HG02981 (cell line): ENCODE measurements at regions not wholly inside any gene's neighbourhood (a gene's known extent, or its start where the extent isn't known, plus 50 kb on each side); places are given as distances from the start of the nearest gene placed in this dataset.
"Not testable (repeated sequence)": the region's sequence is repeated elsewhere in the genome, so short reads cannot be mapped to it uniquely, and the experiment has no call there.

Source experiments
- ATAC-seq: cut with Tn5 transposase; IDR thresholded peaks from one replicate; pipeline ENCODE4 v1.9.1; 2021; ENCODE audit warnings: mild to moderate bottlenecking, moderate library complexity; ENCODE audit not compliant: unreplicated experiment

DNA sequence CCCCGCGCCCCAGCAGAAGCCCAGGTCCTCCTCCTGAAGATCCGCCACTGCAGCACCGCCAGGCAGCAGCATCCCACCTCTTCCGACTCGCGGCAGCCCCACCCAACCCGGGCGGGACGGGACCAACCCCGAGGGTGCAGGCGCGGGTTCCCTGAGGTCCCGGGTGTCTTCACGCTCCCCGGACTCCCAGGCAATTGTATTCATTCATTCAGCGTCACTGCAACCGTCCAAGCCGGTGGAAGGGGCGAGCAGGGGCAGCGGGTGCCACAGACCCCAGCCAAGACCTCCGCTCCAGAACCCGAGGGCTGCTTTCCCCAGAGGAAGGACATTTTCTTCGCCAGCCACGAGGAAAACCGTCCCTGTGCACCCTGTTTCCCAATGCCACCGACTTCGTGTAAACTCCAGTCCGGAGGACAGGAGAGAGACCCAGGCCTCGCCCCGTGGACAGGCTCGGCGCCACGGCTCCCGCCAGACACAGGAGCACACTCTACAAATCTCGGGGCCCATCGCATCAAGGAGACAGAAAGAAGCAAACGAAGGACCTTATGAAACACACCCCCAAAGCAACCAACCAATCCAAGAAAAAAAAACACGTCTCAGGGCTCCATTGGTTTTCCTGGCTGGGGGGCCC, 1471.5 kb downstream of the FOXD4L5 start:
- ATAC-seq, result not testable (repeated sequence)

DNA sequence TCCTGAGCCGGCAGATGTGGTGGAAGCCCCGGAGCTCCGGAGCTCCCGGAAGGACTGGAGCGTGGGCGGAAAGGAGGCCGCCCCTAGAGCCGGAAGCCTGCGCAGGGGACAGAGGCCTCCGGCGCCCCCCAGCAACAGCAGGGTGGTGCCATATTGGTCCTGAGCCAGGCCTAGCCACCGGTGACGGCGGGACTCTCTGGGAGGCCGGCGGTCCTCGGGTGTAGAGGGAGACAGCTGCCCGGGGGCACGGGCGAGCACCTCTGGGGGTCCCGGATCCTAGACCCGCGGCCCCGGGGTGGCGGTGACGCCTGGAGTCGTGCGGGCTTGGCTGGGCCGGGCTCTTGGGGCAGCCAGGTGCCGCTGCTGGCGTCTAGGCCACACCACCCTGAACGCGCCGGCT, 1472.2 kb downstream of the FOXD4L5 start:
- ATAC-seq, result peak; percentile 69

DNA sequence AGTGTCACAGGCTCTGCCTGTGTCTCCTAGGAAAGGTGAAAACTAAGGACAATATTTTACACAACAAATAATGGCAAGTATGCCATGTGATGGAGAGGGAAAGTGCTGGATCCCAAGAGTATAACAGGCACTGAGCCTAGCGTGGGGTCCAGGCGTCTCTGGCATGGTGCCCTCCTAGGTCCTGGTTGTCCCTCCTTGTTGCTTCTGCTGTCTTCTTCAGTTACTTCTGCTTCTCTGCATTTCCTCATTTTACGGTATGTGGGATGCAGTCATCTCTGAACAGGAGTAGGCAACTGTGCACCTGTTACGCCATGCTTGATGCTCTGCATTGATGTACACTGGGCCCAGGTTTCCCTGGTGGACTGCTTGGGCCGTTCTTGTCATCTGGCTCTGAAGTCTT, 1480.8 kb downstream of the FOXD4L5 start:
- not testable (repeated sequence) for ATAC-seq

DNA sequence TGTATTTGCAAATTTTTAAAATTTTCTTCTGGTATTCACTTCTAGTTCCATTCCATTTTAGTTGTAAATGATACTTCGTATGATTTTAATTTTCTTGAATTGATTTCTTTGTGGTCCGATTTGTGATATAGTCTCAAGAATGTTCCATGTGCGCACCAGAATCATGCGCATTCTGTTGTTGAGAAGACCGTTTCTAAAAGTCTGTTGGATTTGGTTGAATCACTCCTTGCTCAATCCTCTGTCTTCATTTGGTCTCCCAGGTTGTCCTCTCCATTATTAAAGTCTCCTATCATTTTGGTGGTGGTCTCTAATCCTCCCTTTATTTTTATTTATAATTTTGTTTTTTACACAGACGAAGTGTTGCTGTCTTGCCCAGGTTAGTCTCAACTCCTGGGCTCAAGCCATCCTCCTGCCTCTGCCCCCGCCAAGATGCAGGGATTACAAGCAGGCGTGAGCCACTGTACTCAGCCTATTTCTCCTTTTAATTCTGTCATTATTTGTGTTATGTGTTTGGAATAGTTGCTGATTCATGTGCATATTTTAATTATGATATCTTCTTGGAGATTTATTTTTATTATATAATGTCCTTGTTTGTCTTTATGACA, 1490.8 kb downstream of the FOXD4L5 start:
- ATAC-seq, result not testable (repeated sequence)

DNA sequence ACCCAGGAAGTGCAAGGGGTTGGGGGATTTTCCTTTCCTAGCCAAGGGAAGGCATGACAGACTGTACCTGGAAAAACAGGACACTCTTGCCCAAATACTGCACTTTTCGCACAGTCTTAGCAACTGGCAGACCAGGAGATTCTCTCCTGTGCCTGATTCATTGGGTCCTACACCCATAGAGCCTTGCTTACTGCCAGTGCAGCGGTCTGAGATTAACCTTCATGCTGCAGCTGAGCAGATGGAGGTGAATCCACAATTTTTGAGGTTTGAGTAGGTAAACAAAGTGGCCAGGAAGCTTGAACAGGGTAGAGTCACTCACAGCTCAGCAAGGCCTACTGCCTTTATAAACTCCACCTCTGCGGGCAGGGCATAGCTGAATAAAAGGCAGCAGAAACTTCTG, 1497.6 kb downstream of the FOXD4L5 start:
- ATAC-seq, result not testable (repeated sequence)

DNA sequence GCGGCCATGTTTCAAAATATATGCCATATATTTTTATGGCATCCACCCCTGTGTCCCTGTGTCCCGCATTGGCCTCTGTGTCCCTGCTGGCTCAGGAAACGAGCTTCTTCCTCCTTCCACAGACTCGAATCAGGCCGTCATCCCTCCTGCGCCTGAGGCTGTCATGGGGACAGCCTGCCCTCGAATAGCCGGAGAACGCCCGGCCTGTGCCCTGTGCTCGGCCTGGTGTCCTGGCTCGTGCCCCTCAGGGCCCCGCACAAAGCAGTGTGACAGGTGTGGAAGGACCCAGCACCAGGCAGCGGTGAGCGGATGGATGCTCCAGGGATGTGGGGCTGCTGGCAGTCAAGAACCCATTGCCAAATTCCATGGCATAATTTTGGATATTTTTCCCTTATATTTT, 1500.0 kb downstream of the FOXD4L5 start:
- not testable (repeated sequence) for ATAC-seq

DNA sequence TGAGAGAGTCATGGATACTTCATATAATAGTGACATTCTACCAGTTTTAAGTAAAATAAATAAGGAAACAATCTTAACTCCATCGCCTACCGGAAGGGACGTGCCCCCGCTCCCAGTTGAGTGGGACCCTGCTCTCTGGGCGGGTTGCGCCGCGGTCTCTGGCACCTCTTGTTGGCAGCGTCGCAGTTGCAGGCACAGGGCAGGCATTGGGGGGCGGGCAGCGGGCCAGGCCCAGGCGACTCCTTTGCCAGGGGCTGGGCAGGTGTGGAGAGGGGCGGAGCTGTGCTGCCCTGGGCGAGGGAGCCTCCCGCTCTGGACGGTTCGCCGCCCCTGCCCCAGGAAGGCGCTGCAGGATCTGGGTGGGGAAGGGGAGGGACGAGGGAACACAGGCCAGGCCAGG, 1500.6 kb downstream of the FOXD4L5 start:
- ATAC-seq, result not testable (repeated sequence)

DNA sequence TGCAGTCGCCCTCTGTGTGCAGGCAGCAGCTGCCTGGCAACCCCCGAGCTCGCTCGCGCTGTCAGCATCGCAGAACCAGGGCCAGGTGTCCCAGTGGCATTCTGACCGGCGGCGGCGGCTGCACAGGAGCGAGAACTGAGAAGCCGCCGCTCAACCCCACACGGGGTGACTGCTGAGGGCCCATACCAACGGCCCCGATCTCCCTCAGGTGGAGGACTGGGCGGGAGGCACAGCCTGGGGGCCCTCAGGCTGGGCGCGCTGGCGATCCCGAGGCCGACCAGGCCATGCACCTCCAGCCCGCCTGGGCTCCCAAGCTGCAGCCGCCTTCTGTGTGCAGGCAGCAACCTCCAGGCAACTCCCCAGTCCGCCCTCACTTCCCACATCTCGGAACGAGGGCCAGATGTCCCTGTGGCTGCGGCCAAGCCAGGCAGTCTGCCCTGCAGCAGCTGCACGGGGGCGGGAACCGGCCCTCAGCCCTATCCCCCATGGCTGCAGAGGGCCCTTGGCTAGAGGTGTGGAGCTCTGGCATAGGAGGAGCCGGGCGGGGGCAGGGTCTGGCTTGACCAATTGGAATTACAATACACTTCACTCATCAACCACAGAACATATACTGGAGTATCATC, 1503.1 kb downstream of the FOXD4L5 start:
- peak; percentile 40 for ATAC-seq

DNA sequence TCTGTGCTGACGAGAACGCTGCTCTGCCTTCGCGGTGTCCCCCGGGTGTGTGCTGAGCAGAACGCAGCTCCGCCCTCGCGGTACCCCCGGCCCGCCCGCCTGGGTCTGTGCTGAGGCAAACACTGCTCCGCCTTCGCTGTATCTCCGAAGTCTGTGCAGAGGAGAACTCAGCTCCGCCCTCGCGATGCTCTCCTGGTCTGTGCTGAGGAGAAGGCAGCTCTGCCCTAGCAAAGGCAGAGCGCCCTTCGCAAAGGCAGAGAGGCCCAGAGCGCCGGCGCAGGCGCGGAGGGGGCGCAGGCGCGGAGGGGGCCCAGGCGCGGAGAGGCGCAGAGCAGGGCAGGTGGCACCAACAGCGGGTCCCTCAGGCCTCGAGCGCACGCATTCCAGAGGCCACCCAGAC, 1503.6 kb downstream of the FOXD4L5 start:
- ATAC-seq, result peak; percentile 92

DNA sequence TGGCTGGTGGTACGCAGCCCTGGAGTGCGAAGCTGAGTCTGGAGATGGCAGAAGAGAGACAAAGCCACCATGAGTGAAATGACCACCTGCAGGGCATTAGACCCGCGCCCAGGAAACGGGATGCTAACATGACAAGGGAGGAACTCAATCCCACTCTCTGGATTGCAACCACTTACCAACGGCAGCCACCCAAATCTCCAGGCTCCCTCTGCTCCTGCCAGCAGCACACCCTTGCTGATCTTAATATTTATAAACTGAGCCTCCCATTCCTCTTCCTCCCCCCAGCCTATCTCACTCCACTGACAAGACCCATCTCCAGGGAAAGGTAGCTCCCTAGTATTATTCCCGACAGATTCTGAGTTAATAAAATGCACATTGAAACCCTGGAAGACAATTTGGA, 1508.8 kb downstream of the FOXD4L5 start:
- ATAC-seq, result not testable (repeated sequence)

DNA sequence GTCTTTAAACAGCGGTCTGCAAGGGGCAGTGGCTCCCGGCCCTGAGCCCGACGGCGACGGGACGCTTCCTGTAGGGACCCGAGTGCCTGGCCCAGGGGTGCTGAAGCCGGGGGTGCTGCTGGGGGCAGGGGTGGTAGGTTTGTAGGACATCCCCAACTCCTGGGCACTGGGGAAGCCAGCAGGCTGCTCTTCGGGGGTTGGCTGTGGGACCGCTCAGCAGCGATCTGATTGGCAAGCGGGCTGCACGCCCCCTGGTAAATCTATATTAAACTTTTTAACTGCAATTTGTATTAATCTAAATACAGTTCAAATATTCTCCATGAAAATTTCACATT, 1510.0 kb downstream of the FOXD4L5 start:
- not testable (repeated sequence) for ATAC-seq

DNA sequence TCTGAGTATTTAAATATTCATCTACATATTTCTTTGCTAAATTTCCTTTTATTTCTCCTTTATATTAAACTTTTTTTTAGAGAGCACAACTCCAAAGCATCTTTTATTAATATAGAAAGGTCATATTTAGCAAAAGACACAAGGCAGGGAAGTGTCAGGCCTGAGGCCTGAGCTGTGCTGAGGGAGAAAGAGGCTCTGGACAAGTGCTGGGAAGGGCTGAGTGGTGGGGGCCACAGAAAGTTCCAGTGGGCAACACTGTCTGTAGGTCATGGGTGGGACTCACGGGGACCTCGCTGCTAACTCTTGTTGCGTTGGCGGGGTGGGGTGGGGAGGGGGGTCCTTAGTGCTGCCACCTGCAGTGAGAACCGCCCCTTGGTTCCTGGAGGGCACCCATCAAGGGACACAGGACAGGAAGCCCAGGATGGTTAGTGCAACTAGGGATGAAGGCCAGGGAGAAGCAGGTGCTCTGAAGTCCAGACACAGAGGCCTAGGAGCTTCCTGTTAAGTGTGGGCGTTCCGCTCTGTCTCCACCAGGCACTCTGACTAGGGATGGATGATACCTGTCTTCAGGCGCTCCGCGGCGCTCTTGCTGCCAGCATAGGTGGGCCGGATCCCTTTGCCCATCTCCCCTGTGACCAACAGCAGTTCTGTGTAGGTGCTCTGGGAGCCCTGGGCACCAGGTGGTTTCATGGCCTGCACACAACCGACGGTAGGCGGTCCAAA, 1510.5 kb downstream of the FOXD4L5 start:
- not testable (repeated sequence) for ATAC-seq

DNA sequence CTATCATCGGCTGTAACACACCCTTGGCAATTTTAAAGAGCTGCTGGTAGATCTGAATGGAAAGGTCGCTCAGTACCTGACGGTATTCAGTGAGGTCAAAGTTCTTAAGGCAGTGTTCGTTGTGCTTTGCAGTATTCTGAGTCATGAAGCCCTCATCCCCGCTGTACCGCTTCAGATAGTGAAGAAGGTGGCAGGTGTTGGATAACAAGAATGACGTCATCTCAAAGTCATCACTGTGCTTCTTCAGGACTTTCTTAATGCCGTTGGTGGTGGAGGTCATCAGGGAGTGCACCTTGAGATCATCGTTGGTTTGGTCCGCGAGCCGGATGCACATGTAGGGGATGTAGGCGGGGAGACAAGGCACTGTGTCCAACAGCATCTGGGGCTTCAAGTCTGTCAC, 1522.8 kb downstream of the FOXD4L5 start:
- not testable (repeated sequence) for ATAC-seq

DNA sequence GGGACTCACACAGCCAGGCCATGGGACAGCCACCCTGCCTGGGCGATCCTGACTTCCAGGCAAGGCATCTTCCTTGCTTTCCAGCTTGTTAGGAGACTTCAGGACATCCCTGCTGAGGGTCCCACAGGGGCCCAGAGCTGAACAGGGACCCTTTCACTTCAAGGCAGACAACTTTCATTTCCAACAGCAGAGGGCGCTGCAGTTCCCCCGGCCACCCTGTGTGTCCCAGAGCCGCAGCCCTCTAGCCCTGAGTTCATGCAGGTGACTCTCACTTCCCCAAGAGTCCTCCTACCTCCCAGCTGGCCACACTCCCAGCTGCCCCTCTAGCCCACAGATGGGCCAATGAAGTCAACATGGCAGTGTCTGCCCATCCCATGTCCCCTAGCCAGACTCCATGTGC, 1556.0 kb downstream of the FOXD4L5 start:
- not testable (repeated sequence) for ATAC-seq

DNA sequence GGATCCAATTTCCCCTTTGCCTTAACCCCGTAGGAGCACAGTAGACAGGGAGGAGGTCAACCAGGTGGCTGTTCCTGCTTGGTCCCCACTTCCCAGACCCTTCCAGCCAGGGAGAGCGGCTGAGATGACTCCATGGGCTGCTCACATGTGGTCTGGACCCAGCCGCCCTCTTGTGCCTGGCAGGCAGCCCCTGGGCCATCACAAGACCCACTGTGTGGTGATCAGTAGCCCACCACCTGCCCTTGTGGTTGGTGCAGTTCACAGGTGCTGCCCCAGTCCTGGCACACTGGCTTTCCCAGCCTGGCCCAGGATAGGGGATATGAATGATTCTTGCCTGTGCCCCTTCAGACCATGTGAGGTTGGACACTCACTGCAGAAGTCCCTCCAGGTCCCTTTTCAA, 1556.7 kb downstream of the FOXD4L5 start:
- ATAC-seq, result no peak

DNA sequence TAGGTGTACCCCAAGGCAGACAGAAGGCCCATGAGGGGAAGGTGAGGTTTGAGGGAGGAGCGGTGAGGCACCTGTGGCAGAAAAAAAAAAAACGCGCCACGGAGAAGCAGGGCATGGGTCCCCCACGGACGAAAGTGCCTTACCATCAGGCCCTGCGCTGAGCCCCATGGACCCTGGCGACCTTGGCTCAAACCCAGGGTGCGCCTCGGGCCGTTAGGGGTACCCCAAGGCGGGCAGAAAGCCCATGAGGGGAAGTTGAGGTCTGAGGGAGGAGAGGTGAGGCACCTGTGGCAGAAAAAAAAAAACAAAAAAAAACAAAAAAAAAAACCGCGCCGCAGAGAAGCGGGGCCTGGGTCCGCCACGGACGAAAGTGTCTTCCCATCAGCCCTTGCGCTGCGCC, 1576.7 kb downstream of the FOXD4L5 start:
- ATAC-seq, result not testable (repeated sequence)

DNA sequence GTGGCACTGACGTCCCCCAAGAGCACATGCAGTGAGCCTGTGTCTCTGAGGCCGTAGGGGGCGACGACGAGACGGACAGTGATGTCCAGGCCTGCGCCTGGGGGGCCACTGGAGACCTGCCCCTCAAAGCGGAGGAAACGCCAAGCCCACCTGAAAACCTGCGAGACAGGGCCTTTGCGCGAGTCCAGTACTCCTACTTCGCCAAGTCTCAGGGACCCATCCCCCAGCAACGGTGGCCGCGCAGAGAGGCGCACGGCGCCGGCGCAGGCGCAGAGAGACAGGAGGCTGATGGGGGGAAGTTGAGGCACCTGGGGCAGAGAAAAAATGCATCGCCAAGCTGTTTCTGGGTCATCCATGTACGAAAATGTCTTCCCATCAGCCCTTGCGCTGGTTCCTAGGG, 1580.6 kb downstream of the FOXD4L5 start:
- ATAC-seq, result not testable (repeated sequence)

DNA sequence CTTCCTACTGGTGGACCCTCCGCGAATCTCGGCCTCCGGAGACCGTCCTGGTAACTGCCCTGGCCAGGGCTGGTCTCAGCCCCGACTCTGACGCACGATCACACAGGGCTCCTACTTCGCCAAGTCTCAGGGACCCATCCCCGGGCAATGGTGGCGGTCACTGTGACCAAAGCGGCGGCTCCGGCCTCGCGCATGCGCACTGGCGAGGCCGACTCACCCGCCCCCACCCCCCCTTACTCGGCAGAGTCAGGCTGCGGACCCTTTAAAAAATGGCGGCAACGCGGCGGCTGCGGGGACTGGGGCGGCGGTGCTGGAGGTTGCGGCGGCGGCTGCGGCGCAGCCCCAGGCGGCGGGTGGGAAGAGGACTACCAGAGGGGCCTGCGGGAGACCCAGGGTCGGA, 1581.3 kb downstream of the FOXD4L5 start:
- not testable (repeated sequence) for ATAC-seq

DNA sequence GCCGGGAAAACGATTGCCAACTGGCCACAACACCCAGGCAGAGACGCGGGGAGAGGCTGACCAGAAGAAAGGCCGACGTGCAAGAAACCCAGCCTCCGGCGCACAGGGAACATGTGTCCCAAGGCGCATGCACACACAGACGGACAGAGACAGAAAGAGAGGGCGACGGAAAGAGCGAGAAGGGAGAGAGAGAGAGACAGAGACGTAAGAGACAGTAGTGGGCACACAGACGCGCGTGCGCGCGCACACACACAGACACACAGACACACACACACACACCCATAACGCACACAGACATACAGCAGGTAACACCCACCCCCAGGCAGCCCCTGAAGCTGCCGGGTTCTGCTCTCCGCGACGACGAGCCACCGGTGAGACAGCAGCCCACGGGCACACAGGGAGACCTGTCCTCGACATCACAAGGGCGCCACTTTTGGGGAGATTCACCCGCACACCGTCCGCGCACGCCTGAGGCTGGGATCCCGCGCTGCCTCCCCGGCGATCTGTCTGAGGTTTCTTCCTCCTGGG, 1581.8 kb downstream of the FOXD4L5 start:
- ATAC-seq, result not testable (repeated sequence)
